ENCODE measurements at regions not wholly inside any gene's neighbourhood (a gene's known extent, or its start where the extent isn't known, plus 50 kb on each side); places are given as distances from the start of the nearest gene placed in this dataset.
A peak's percentile ranks its signal among the peaks of the same experiment; 100 is the strongest.

DNA sequence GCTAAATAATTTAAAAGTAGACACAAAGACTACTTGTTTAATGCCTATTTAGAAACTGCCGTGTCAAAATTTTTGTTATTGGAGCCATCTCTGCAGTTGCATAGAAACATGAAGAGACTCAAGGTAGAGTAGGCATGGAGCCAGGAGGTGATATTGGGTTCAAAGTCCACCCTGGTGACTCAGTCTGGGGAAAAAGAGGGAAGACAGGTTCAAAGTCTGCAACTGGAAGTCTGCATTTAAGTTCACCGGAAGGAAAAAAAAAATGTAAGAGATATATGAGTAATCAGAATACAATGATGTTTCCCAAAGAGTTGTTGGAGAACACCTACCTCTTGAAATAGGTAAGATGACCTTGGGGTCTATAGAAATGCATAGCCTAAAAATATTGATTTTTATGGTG is 67.4 kb upstream of the QRFPR start:
- no peaks in the 10 kb centered on the region for H3K36me3 ChIP-seq (replicated peaks in 1 of 2; ENCODE audit: control insufficient read depth in 1 of 2, insufficient read depth in 2 of 2, low read length in 2 of 2)
- H3K4me1 ChIP-seq (ENCODE audit: insufficient read depth, low read length): peaks cover 8% of the 10 kb centered on the region
- intact Hi-C loops (cut with micrococcal nuclease; ENCODE audit: unreplicated experiment): no loop called here
- ChIA-PET POLR2A (no interaction called here), CTCF (ENCODE audit: low intra/inter-chr PET ratio, low total read pairs) (no interaction called here)
- FAIRE-seq: no peak
- H3K4me3 ChIP-seq (replicated peaks in 1 of 3; ENCODE audit: insufficient read depth in 1 of 3, low read depth in 2 of 3, low read length in 3 of 3): no peak overlapping the region
- TF ChIP-seq MAFK (conservative IDR thresholded peaks at IDR 0.05 in 1 of 2, IDR thresholded peaks at IDR 0.05 in 1 of 2; ENCODE audit: low read length in 2 of 2) (no peak), ZNF337 (CRISPR knock-in tag; IDR thresholded peaks at IDR 0.05; ENCODE audit: borderline replicate concordance, low read depth) (no peak), TCF12 (IDR thresholded peaks at IDR 0.05) (no peak), TCF12 (CRISPR knock-in tag; IDR thresholded peaks at IDR 0.05) (no peak), TCF7L2 (IDR thresholded peaks at IDR 0.05; ENCODE audit: low read depth, low read length) (no peak), HNF4A (CRISPR knock-in tag; IDR thresholded peaks at IDR 0.05) (peak; percentile 46), HNF4G (IDR thresholded peaks at IDR 0.05; ENCODE audit: borderline replicate concordance, low read depth, low read length) (peak; percentile 39; the same call in 1 of the 2 replicates), HNF4G (CRISPR knock-in tag; IDR thresholded peaks at IDR 0.05; ENCODE audit: borderline replicate concordance, low read depth) (no peak), SOX5 (CRISPR knock-in tag; IDR thresholded peaks at IDR 0.05; ENCODE audit: borderline replicate concordance) (no peak), FOSL2 (CRISPR knock-in tag; IDR thresholded peaks at IDR 0.05) (peak; percentile 78), DR1 (CRISPR knock-in tag; IDR thresholded peaks at IDR 0.05) (no peak)
- TF ChIP-seq, protein P1, sequence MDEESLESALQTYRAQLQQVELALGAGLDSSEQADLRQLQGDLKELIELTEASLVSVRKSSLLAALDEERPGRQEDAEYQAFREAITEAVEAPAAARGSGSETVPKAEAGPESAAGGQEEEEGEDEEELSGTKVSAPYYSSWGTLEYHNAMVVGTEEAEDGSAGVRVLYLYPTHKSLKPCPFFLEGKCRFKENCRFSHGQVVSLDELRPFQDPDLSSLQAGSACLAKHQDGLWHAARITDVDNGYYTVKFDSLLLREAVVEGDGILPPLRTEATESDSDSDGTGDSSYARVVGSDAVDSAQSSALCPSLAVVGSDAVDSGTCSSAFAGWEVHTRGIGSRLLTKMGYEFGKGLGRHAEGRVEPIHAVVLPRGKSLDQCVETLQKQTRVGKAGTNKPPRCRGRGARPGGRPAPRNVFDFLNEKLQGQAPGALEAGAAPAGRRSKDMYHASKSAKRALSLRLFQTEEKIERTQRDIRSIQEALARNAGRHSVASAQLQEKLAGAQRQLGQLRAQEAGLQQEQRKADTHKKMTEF (CRISPR knock-in tag; IDR thresholded peaks at IDR 0.05): no peak
- 2% methylated on average over 2 of the region's 2 CpGs for WGBS (ENCODE audit: low lambda C conversion rate)
- H3K9me3 ChIP-seq (ENCODE audit: low read length): no peaks in the 10 kb centered on the region
- BruUV-seq (replicated peaks): no TSS peak
- H3K27me3 ChIP-seq (ENCODE audit: control insufficient read depth in 1 of 2, insufficient read depth in 2 of 2, low read length in 2 of 2): no peaks in the 10 kb centered on the region; a peak in 1 of 5 replicates
- ATAC-seq: no peak
- H4K20me1 ChIP-seq (ENCODE audit: insufficient read depth, low read length): no peaks in the 10 kb centered on the region
- H3K27ac ChIP-seq (ENCODE audit: extremely low read length, insufficient read depth, low read length): no peak overlapping the region
- no peaks in the 10 kb centered on the region for H3K79me2 ChIP-seq (ENCODE audit: insufficient read depth, low read length)
- in situ Hi-C loops (cut with HindIII; ENCODE audit: extremely low pct_ligation_motif_present, low pct_unique_long_range_greater_than_20kb): no loop called here
- no peak overlapping the region for H3K9ac ChIP-seq (ENCODE audit: insufficient read depth, low read depth, low read length)
- no peak overlapping the region for H2AFZ ChIP-seq (ENCODE audit: low read length)
- no peak overlapping the region for H3K4me2 ChIP-seq (ENCODE audit: low read depth, low read length)
- DNase-seq (ENCODE audit: low spot score): peak; percentile 37
